ENCODE measurements at regions not wholly inside any gene's neighbourhood (a gene's known extent, or its start where the extent isn't known, plus 50 kb on each side); places are given as distances from the start of the nearest gene placed in this dataset.
"Not testable (repeated sequence)": the region's sequence is repeated elsewhere in the genome, so short reads cannot be mapped to it uniquely, and the experiment has no call there.

GRCh38 chr6:102126488-102126887 is 733.0 kb downstream of the GRIK2 start:
- in situ Hi-C loops (cut with HindIII; ENCODE audit: low pct_unique_long_range_greater_than_20kb, low sequenced_read_pairs): no loop called here
- no peak for TF ChIP-seq JUND (IDR thresholded peaks at IDR 0.05; ENCODE audit: low read depth)
- no peak for DNase-seq (ENCODE audit: low read depth in 1 of 2, low spot score in 1 of 2)

GRCh38 chr6:102127253-102127652 is 733.7 kb downstream of the GRIK2 start:
- TF ChIP-seq JUND (IDR thresholded peaks at IDR 0.05; ENCODE audit: low read depth): no peak
- in situ Hi-C loops (cut with HindIII; ENCODE audit: low pct_unique_long_range_greater_than_20kb, low sequenced_read_pairs): no loop called here
- DNase-seq (ENCODE audit: low read depth in 1 of 2, low spot score in 1 of 2): no peak

DNA sequence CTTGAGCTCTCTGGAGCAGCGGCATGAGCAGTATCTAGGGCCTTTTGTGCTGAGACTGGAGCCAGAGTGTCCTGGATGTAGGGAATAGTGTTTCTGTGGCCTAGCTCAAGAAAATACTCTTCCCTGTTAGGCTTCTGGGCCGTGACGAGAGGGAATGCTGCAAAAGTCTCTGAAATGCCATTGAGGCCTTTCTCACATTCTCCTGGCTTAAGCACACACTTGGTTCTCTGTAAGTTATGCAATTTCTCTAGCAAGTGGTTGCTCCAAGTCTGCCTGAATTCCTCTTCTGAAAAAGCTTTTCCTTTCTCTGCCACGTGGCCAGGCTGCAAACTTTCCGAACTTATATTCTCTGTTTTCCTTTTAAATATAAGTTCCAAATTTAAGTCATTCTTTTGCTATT is 744.4 kb downstream of the GRIK2 start:
- TF ChIP-seq JUND (IDR thresholded peaks at IDR 0.05; ENCODE audit: low read depth): no peak
- in situ Hi-C loops (cut with HindIII; ENCODE audit: low pct_unique_long_range_greater_than_20kb, low sequenced_read_pairs): no loop called here
- DNase-seq (ENCODE audit: low read depth in 1 of 2, low spot score in 1 of 2): no peak

GRCh38 chr6:102149191-102149590 is 755.7 kb downstream of the GRIK2 start:
- in situ Hi-C loops (cut with HindIII; ENCODE audit: low pct_unique_long_range_greater_than_20kb, low sequenced_read_pairs): no loop called here
- no peak for DNase-seq (ENCODE audit: low read depth in 1 of 2, low spot score in 1 of 2)
- TF ChIP-seq JUND (IDR thresholded peaks at IDR 0.05; ENCODE audit: low read depth): no peak

DNA sequence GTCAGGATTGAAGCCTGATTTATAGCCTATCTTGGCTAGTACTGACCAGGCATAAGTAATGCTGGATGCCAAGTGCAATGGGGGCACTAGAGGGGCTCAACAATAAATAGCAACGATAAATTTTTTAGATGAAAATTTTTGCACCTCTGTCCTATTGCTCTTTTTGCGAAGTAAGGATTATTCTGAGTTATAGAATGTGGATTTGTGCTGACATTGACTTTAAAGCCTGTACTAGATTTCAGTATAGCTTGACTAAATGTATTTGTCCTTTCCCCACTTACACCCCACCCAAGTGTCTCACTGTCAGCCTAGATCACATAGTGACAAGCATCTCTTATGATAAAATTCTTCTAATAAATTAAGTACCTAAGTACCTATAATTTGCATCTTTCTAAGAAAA is 757.0 kb downstream of the GRIK2 start:
- no peak for DNase-seq (ENCODE audit: low read depth in 1 of 2, low spot score in 1 of 2)
- in situ Hi-C loops (cut with HindIII; ENCODE audit: low pct_unique_long_range_greater_than_20kb, low sequenced_read_pairs): no loop called here
- TF ChIP-seq JUND (IDR thresholded peaks at IDR 0.05; ENCODE audit: low read depth): no peak

DNA sequence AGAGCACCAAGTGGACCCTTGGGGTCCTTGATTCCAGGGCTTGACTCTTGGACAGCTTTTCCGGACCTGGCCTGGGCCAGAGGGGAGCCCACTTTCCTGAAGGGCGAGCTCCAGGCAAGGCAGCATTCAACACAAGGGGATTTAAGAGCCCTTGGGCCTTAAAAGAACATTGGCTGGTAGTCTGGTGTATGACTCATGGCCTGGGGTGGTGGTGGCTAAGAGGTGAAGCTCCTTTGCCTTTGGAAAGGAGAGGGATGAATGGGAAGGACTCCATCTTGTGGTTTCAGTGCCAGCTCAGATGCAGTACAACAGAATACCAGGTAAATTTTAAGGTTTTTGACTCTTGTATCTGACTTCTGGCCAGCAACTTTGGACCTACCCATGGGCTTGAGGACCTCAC is 760.7 kb downstream of the GRIK2 start:
- TF ChIP-seq JUND (IDR thresholded peaks at IDR 0.05; ENCODE audit: low read depth): no peak
- in situ Hi-C loops (cut with HindIII; ENCODE audit: low pct_unique_long_range_greater_than_20kb, low sequenced_read_pairs): no loop called here
- no peak for DNase-seq (ENCODE audit: low read depth in 1 of 2, low spot score in 1 of 2)

- in situ Hi-C loops (cut with HindIII; ENCODE audit: low pct_unique_long_range_greater_than_20kb, low sequenced_read_pairs): no loop called here
- no peak for TF ChIP-seq JUND (IDR thresholded peaks at IDR 0.05; ENCODE audit: low read depth)
- DNase-seq (ENCODE audit: low read depth in 1 of 2, low spot score in 1 of 2): no peak
Measured at GRCh38 chr6:102154874-102155273, 761.4 kb downstream of the GRIK2 start.

DNA sequence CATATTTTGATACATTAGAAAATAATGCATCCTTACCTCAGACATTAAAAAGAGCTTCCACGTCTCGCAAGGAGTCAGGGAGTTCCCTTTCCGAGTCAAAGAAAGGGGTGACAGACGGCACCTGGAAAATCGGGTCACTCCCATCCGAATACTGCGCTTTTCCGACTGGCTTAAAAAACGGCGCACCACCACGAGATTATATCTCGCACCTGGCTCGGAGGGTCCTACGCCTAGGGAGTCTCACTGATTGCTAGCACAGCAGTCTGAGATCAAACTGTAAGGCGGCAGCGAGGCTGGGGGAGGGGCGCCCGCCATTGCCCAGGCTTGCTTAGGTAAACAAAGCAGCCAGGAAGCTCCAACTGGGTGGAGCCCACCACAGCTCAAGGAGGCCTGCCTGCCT is 776.3 kb downstream of the GRIK2 start:
- not testable (repeated sequence) for DNase-seq (ENCODE audit: low read depth in 1 of 2, low spot score in 1 of 2)

DNA sequence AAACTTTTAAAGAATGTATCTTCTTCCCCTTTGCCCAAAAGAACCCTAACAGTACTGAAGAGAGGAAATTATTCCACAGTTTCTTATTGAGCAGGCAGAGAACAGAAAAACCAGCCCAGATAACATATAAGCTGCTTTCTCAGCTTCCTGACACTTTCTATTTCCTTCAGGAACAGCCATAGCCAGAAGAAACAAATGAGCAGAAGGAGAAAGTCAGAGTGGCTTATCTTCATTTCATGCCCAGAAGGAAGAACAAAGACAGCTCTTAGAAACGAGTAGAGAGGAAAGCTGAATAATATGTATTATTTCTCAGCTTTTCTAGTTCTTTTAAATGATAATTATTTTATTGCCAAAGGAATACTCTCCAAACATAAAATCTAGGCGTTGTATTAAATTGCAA is 793.7 kb downstream of the GRIK2 start:
- in situ Hi-C loops (cut with HindIII; ENCODE audit: low pct_unique_long_range_greater_than_20kb, low sequenced_read_pairs): no loop called here
- DNase-seq (ENCODE audit: low read depth in 1 of 2, low spot score in 1 of 2): no peak
- no peak for TF ChIP-seq JUND (IDR thresholded peaks at IDR 0.05; ENCODE audit: low read depth)

More for the DNA sequence above, 776.3 kb downstream of the GRIK2 start:
- in situ Hi-C loops (cut with HindIII; ENCODE audit: low pct_unique_long_range_greater_than_20kb, low sequenced_read_pairs): not testable (repeated sequence)

- DNase-seq (ENCODE audit: low read depth in 1 of 2, low spot score in 1 of 2): no peak
- no peak for TF ChIP-seq JUND (IDR thresholded peaks at IDR 0.05; ENCODE audit: low read depth)
- in situ Hi-C loops (cut with HindIII; ENCODE audit: low pct_unique_long_range_greater_than_20kb, low sequenced_read_pairs): no loop called here
Measured at GRCh38 chr6:102195311-102195710, 801.8 kb downstream of the GRIK2 start.

- peak in 1 of 2 experiments; percentile 5 for DNase-seq (ENCODE audit: low read depth in 1 of 2, low spot score in 1 of 2)
- TF ChIP-seq JUND (IDR thresholded peaks at IDR 0.05; ENCODE audit: low read depth): no peak
- in situ Hi-C loops (cut with HindIII; ENCODE audit: low pct_unique_long_range_greater_than_20kb, low sequenced_read_pairs): no loop called here
Measured at GRCh38 chr6:102197211-102197610, 803.7 kb downstream of the GRIK2 start.

DNA sequence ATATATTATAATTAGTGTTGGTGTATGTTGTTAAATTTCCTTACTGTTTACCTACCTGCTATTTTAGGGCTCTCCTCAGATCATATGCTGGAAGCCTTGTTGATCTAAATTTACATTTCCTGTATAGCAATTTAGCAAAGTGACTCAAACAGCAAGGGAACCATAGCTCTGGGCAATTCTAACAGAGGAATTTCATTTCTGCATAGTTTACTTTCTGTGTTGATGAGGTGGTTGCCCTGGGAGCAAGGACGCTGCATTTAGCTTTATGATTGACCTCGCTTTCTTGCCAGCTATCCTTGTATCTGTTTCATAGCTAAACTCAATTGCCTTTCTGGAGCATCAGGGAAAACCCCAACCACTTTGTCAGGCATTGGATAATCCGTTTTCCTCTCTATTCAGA is 810.8 kb downstream of the GRIK2 start:
- TF ChIP-seq JUND (IDR thresholded peaks at IDR 0.05; ENCODE audit: low read depth): no peak
- peak; percentile 1 to 60 for DNase-seq (ENCODE audit: low read depth in 1 of 2, low spot score in 1 of 2)
- in situ Hi-C loops (cut with HindIII; ENCODE audit: low pct_unique_long_range_greater_than_20kb, low sequenced_read_pairs): no loop called here

DNA sequence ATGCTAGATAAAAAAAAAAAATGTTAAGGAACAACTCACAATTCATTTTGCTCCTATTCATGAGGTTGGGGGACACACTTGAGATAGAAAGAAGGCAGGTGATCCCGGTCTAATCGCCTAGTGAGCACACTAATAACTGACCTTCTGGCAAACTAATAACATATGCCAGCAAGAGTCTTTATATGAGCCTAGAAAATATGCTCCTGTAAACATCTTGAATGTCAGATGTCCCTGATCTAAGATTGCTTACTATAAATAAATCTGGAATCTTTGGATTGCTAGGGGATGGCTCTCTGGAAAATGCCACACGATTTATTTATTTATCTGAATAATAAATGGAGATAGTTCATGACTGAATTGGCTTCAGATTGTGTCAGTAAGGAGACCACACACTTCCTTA is 821.9 kb downstream of the GRIK2 start:
- in situ Hi-C loops (cut with HindIII; ENCODE audit: low pct_unique_long_range_greater_than_20kb, low sequenced_read_pairs): no loop called here
- TF ChIP-seq JUND (IDR thresholded peaks at IDR 0.05; ENCODE audit: low read depth): no peak
- peak in 1 of 2 experiments; percentile 3 for DNase-seq (ENCODE audit: low read depth in 1 of 2, low spot score in 1 of 2)

GRCh38 chr6:102216232-102216631 is 822.7 kb downstream of the GRIK2 start:
- no peak for DNase-seq (ENCODE audit: low read depth in 1 of 2, low spot score in 1 of 2)
- TF ChIP-seq JUND (IDR thresholded peaks at IDR 0.05; ENCODE audit: low read depth): no peak
- in situ Hi-C loops (cut with HindIII; ENCODE audit: low pct_unique_long_range_greater_than_20kb, low sequenced_read_pairs): no loop called here

Data from T47D (cell line).